VCaP (cell line): ENCODE measurements at regions not wholly inside any gene's neighbourhood (a gene's known extent, or its start where the extent isn't known, plus 50 kb on each side); places are given as distances from the start of the nearest gene placed in this dataset.

Experiments
- H3K27ac ChIP-seq: fragments of 450-650 bp; 2 replicates; pipeline ENCODE4 v1.5.1; 2017
- CTCF ChIP-seq: fragments of 450-650 bp; conservative IDR thresholded peaks from 2 replicates; pipeline ENCODE4 v1.5.1; 2017; ENCODE audit warnings: mild to moderate bottlenecking, moderate library complexity

- no peak overlapping the region for H3K27ac ChIP-seq
- no peak for TF ChIP-seq CTCF
Observed at GRCh38 chr5:7978991-7979390, 110.0 kb downstream of the MTRR start.

GRCh38 chr5:7980881-7981280 lies 111.9 kb downstream of the MTRR start:
- no peak for TF ChIP-seq CTCF
- H3K27ac ChIP-seq = no peak overlapping the region

GRCh38 chr5:7983433-7983832 lies 114.5 kb downstream of the MTRR start:
- no peak overlapping the region for H3K27ac ChIP-seq
- no peak for TF ChIP-seq CTCF

GRCh38 chr5:7991125-7991821 lies 122.3 kb downstream of the MTRR start:
- TF ChIP-seq CTCF = no peak
- no peak overlapping the region for H3K27ac ChIP-seq

- H3K27ac ChIP-seq = no peak overlapping the region
- TF ChIP-seq CTCF = no peak
Observed at GRCh38 chr5:7995688-7996294, 126.8 kb downstream of the MTRR start.

- TF ChIP-seq CTCF = no peak
- no peak overlapping the region for H3K27ac ChIP-seq
Observed at GRCh38 chr5:8005416-8005815, 136.5 kb downstream of the MTRR start.

GRCh38 chr5:8012131-8012977 lies 143.4 kb downstream of the MTRR start:
- no peak for TF ChIP-seq CTCF
- H3K27ac ChIP-seq = no peak overlapping the region
